Spleen (tissue), 11 donors: ENCODE measurements at regions not wholly inside any gene's neighbourhood (a gene's known extent, or its start where the extent isn't known, plus 50 kb on each side); places are given as distances from the start of the nearest gene placed in this dataset.

Source experiments
- DNase-seq: peaks from one replicate; pipeline ENCODE4 v3.0.0-alpha.2; 2020
- H3K27ac ChIP-seq, 8 donors: fragments of 200-600 bp; sonication (generic) in 7 of 8; 1 replicate in 4 of 8; 2 replicates in 4 of 8; pipeline versions ENCODE4 v1.5.0 to v1.8.0; 2016 to 2021; ENCODE audit warnings: inconsistent platforms in 4 of 8, mild to moderate bottlenecking in 4 of 8, moderate library complexity in 1 of 8
- H3K27me3 ChIP-seq, 7 donors: fragments of 200-600 bp; sonication (generic) in 6 of 7; replicated peaks in 1 of 7; 1 replicate in 4 of 7; 2 replicates in 3 of 7; pipeline versions ENCODE4 v1.5.0 to v1.8.0; 2016 to 2021; ENCODE audit warnings: inconsistent platforms in 3 of 7, mild to moderate bottlenecking in 1 of 7
- H3K36me3 ChIP-seq, 6 donors: fragments of 200-600 bp; sonication (generic) in 5 of 6; 1 replicate in 4 of 6; 2 replicates in 2 of 6; pipeline versions ENCODE4 v1.5.0 to v1.8.0; 2016 to 2021; ENCODE audit warnings: inconsistent platforms in 2 of 6
- H3K4me1 ChIP-seq, 6 donors: fragments of 200-600 bp; sonication (generic) in 5 of 6; 1 replicate in 3 of 6; 2 replicates in 3 of 6; pipeline versions ENCODE4 v1.5.0 to v1.8.0; 2016 to 2021; ENCODE audit warnings: inconsistent platforms in 3 of 6
- H3K4me3 ChIP-seq, 8 donors: fragments of 200-600 bp; sonication (generic) in 7 of 8; 1 replicate in 4 of 8; 2 replicates in 4 of 8; pipeline versions ENCODE4 v1.5.0 to v1.8.0; 2016 to 2021; ENCODE audit warnings: inconsistent platforms in 4 of 8, mild to moderate bottlenecking in 4 of 8, moderate library complexity in 2 of 8
- H3K9me3 ChIP-seq, 8 donors: fragments of 200-600 bp; sonication (generic) in 7 of 8; 1 replicate in 4 of 8; 2 replicates in 4 of 8; pipeline versions ENCODE4 v1.5.0 to v1.8.0; 2016 to 2021; ENCODE audit warnings: inconsistent platforms in 4 of 8
- POLR2A ChIP-seq, 3 donors: fragments of 450-650 bp; IDR thresholded peaks; one replicate each; pipeline ENCODE4 v1.5.1; 2017; ENCODE audit warnings: antibody characterized with exemption in 3 of 3, mild to moderate bottlenecking in 1 of 3
- POLR2AphosphoS5 ChIP-seq, 3 donors: sonication (generic); formaldehyde crosslinking; IDR thresholded peaks; one replicate each; pipeline ENCODE4 v1.5.1; 2017; ENCODE audit warnings: antibody characterized with exemption in 3 of 3
- WGBS, 5 donors: extraction: QIAGEN DNeasy Blood & Tissue Kit in 3 of 5; methylation state at CpG; one replicate each; pipeline versions ENCODE4 v1.1.5 to v1.1.7; 2013 to 2018; 5-methylcytosine and 5-hydroxymethylcytosine counted together
- intact Hi-C: fragments of 100-400 bp; cut with DNase I; formaldehyde crosslinking; loops from one replicate; pipeline ENCODE4 v1.15.0; 2023; ENCODE audit warnings: low total_unique reads
- TF ChIP-seq, protein P1 (sequence below), 11 experiments: fragments of 200-600 bp in 7 of 11; fragments of 450-650 bp in 4 of 11; sonication (generic) in 4 of 11; IDR thresholded peaks in 8 of 11; conservative IDR thresholded peaks in 3 of 11; 1 replicate in 7 of 11; 2 replicates in 4 of 11; pipeline versions ENCODE4 v1.4.0 to v1.8.0; 2016 to 2021; ENCODE audit warnings: antibody characterized with exemption in 11 of 11, inconsistent platforms in 4 of 11, mild to moderate bottlenecking in 1 of 11
- donor health status: healthy with polysubstance abuse.
- donor health status: DM: no; HTN: no; CAD: no; lungs with moderate emphysema.
- donor health status: DM: no; HTN: no; CAD: no.
- donor health status: Bipolar disorder and iron deficiency.
- donor health status: healthy.
- donor health status: DM: no; HTN: no; CAD: no.
- donor health status: DM: yes; HTN: yes; CAD: no.

DNA sequence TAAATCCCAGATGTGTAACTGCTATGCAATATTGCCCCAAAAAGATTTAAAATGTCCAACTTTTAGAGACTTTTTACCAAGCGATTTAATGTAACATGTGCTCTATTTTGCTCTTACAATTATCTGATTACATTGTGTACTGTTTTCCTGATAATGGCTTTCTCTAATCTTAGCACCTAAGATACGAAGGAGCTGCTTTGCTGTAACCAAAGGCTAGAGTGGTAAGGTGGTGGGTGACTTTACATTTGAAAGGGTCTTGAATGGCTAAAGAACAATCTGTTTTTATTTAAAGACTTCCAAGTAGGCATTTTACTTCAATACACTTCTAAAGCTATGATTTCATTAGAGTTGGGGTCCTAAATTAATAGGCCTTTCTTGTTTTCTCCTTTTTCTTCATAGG lies 1201.6 kb upstream of the MAP3K7 start:
- no peaks in the 10 kb centered on the region for H3K27me3 ChIP-seq
- no peak for TF ChIP-seq POLR2A (IDR thresholded peaks at IDR 0.05)
- no peak for TF ChIP-seq POLR2AphosphoS5 (IDR thresholded peaks at IDR 0.05)
- TF ChIP-seq, protein P1, sequence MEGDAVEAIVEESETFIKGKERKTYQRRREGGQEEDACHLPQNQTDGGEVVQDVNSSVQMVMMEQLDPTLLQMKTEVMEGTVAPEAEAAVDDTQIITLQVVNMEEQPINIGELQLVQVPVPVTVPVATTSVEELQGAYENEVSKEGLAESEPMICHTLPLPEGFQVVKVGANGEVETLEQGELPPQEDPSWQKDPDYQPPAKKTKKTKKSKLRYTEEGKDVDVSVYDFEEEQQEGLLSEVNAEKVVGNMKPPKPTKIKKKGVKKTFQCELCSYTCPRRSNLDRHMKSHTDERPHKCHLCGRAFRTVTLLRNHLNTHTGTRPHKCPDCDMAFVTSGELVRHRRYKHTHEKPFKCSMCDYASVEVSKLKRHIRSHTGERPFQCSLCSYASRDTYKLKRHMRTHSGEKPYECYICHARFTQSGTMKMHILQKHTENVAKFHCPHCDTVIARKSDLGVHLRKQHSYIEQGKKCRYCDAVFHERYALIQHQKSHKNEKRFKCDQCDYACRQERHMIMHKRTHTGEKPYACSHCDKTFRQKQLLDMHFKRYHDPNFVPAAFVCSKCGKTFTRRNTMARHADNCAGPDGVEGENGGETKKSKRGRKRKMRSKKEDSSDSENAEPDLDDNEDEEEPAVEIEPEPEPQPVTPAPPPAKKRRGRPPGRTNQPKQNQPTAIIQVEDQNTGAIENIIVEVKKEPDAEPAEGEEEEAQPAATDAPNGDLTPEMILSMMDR (IDR thresholded peaks at IDR 0.05 in 8 of 11, conservative IDR thresholded peaks at IDR 0.05 in 3 of 11), result no peak
- no peaks in the 10 kb centered on the region for H3K36me3 ChIP-seq
- WGBS, 5 donors, result 67 to 85% (median 80%) methylated on average over 2 of the region's 2 CpGs
- DNase-seq, result no peak
- no peak overlapping the region for H3K27ac ChIP-seq
- no peak overlapping the region for H3K4me3 ChIP-seq
- no peaks in the 10 kb centered on the region for H3K4me1 ChIP-seq
- intact Hi-C loops, result no loop called here
- peaks cover 0 to 11% (median 3%) of the 10 kb centered on the region in 8 donors for H3K9me3 ChIP-seq

DNA sequence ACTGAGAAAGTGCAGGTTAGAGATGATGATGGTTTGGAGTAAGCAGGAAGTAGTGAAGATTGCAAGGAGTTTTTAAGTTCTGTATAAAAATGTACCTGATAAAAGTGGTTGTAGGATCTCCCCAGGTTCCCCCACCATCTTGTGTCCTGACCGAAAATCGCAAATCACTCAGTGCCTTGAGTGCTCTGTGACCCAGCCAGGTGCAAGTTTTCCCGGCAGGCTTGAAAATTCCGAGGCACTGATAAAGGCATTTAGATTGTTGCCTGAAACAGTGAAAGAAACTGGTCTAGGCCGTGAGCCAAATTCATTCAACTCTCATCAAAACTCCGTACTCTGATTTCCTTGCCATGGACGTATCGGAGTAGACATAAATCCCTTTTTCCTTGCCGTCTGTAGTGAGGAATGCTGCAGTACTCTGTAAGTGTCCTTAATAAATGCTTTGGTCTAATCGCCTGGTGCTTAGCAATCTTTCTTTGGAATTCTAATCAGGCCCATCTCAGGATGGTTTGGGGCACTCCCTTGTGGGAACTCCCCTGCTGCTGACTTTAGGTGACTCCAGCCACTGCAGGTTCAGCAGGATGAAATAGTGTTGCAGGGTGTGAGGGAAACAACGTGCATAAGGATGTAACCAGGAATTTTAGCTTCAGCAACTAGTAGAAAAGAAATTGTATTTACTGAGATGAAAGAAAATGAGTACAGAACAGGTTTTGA lies 1199.8 kb upstream of the MAP3K7 start:
- DNase-seq, result no peak
- WGBS, 5 donors, result 67 to 85% (median 79%) methylated on average over 11 of the region's 11 CpGs
- intact Hi-C loops, result no loop called here
- Histone ChIP-seq H3K36me3 (no peaks in the 10 kb centered on the region), H3K4me1 (no peaks in the 10 kb centered on the region), H3K9me3 (peaks cover 0 to 15% (median 3%) of the 10 kb centered on the region in 8 donors), H3K27me3 (no peaks in the 10 kb centered on the region), H3K4me3 (no peak overlapping the region), H3K27ac (no peak overlapping the region)
- TF ChIP-seq POLR2A (IDR thresholded peaks at IDR 0.05) (no peak), POLR2AphosphoS5 (IDR thresholded peaks at IDR 0.05) (no peak)
- TF ChIP-seq, protein P1 (IDR thresholded peaks at IDR 0.05 in 8 of 11, conservative IDR thresholded peaks at IDR 0.05 in 3 of 11), result no peak

DNA sequence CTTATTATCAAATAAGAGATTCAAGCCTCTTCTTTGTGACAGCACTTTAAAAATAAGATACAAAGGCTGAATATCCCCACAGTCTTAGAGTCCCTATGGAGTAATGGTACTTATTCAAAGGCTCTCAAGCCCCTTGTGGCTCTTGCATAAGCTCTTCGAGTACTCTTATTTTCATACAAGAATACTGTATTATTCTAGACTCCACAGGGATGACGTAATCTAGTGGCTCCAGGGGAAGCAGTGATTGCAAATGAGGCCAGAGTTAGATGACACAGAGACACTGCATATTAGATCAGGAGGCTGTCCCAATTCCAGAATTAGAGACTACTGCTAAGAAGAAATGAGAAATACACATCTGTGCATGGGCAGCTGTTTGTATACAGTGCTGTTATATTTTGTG lies 1195.9 kb upstream of the MAP3K7 start:
- Histone ChIP-seq H3K36me3 (no peaks in the 10 kb centered on the region), H3K27me3 (no peaks in the 10 kb centered on the region), H3K4me3 (no peak overlapping the region), H3K27ac (no peak overlapping the region), H3K4me1 (no peaks in the 10 kb centered on the region), H3K9me3 (peaks cover 0 to 15% (median 3%) of the 10 kb centered on the region in 8 donors)
- no peak for DNase-seq
- 62 to 75% (median 72%) methylated on average over 2 of the region's 2 CpGs for WGBS, 5 donors
- intact Hi-C loops, result no loop called here
- TF ChIP-seq POLR2AphosphoS5 (IDR thresholded peaks at IDR 0.05) (no peak), POLR2A (IDR thresholded peaks at IDR 0.05) (no peak)
- TF ChIP-seq, protein P1 (IDR thresholded peaks at IDR 0.05 in 8 of 11, conservative IDR thresholded peaks at IDR 0.05 in 3 of 11), result no peak

DNA sequence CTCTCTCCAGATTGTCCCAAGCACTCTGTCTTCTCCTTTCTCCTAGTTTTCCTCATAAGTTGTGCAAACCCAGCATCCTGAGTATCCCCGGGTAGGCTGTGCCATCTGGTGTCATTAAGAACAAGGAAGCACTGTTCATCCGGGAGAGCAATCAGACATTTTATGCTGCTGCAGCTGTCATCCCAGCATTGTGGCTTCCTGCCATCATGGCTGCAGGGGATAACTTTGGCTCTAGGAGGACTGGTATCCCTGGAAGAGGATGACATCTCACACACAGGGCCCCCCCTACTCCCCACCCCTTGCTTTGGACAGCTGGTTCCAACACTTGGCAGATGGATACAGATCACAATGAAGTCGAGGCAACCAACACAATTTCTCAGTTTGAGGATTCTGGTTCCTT lies 1195.1 kb upstream of the MAP3K7 start:
- no peak overlapping the region for H3K27ac ChIP-seq
- H3K27me3 ChIP-seq, result no peaks in the 10 kb centered on the region
- DNase-seq, result no peak
- H3K4me1 ChIP-seq, result no peaks in the 10 kb centered on the region
- intact Hi-C loops, result no loop called here
- 51 to 72% (median 68%) methylated on average over 3 of the region's 3 CpGs for WGBS, 5 donors
- no peak for TF ChIP-seq POLR2AphosphoS5 (IDR thresholded peaks at IDR 0.05)
- TF ChIP-seq, protein P1 (IDR thresholded peaks at IDR 0.05 in 8 of 11, conservative IDR thresholded peaks at IDR 0.05 in 3 of 11), result no peak
- TF ChIP-seq POLR2A (IDR thresholded peaks at IDR 0.05), result no peak
- peaks cover 0 to 15% (median 5%) of the 10 kb centered on the region in 8 donors for H3K9me3 ChIP-seq
- no peaks in the 10 kb centered on the region for H3K36me3 ChIP-seq
- no peak overlapping the region for H3K4me3 ChIP-seq
